Transverse colon (tissue), 4 donors: ENCODE measurements at regions not wholly inside any gene's neighbourhood (a gene's known extent, or its start where the extent isn't known, plus 50 kb on each side); places are given as distances from the start of the nearest gene placed in this dataset.

Source experiments
- DNase-seq: peaks from one replicate; pipeline ENCODE4 v3.0.0-alpha.2; 2019
- H3K27ac ChIP-seq, 4 donors: fragments of 200-600 bp; sonication (generic); 2 replicates each; pipeline ENCODE4 v1.5.1; 2016 to 2018; ENCODE audit warnings: inconsistent platforms in 4 of 4
- H3K27me3 ChIP-seq: fragments of 200-600 bp; sonication (generic); 2 replicates; pipeline ENCODE4 v1.5.1; 2017; ENCODE audit warnings: inconsistent platforms
- H3K36me3 ChIP-seq, 4 donors: fragments of 200-600 bp; sonication (generic); 2 replicates each; pipeline ENCODE4 v1.5.1; 2017 to 2019; ENCODE audit warnings: inconsistent platforms in 4 of 4
- H3K4me1 ChIP-seq, 4 donors: fragments of 200-600 bp; sonication (generic); 2 replicates each; pipeline ENCODE4 v1.5.1; 2017 to 2020; ENCODE audit warnings: inconsistent platforms in 4 of 4
- H3K4me3 ChIP-seq, 4 donors: fragments of 200-600 bp; sonication (generic); 1 replicate in 1 of 4; 2 replicates in 3 of 4; pipeline versions ENCODE4 v1.5.1 to v1.6.1; 2017 to 2019; ENCODE audit warnings: inconsistent platforms in 4 of 4
- H3K9me3 ChIP-seq, 2 donors: fragments of 200-600 bp; sonication (generic); 2 replicates each; pipeline ENCODE4 v1.5.1; 2017 to 2019; ENCODE audit warnings: inconsistent platforms in 2 of 2
- EP300 ChIP-seq: sonication (generic); formaldehyde crosslinking; IDR thresholded peaks from one replicate; pipeline ENCODE4 v1.6.1; 2017; ENCODE audit warnings: antibody characterized with exemption, low read depth
- POLR2A ChIP-seq: fragments of 450-650 bp; IDR thresholded peaks from one replicate; pipeline ENCODE4 v1.6.1; 2016; ENCODE audit warnings: antibody characterized with exemption, mild to moderate bottlenecking, moderate library complexity
- POLR2AphosphoS5 ChIP-seq, 3 donors: sonication (generic); formaldehyde crosslinking; IDR thresholded peaks; one replicate each; pipeline ENCODE4 v1.6.1; 2016; ENCODE audit warnings: antibody characterized with exemption in 3 of 3
- WGBS, 2 donors: methylation state at CpG; one replicate each; pipeline ENCODE4 v1.1.5; 2018; ENCODE audit warnings: low coverage in 1 of 2; 5-methylcytosine and 5-hydroxymethylcytosine counted together
- in situ Hi-C, 4 donors: fragments of 200-750 bp; cut with MboI; loops; one replicate each; pipeline versions ENCODE4 v1.15.0 to v1.15.1; 2017; ENCODE audit warnings: low sequenced_read_pairs in 3 of 4, low pct_ligation_motif_present in 1 of 4, low pct_unique_long_range_greater_than_20kb in 1 of 4
- intact Hi-C: fragments of 100-400 bp; cut with DNase I; formaldehyde crosslinking; loops from one replicate; pipeline ENCODE4 v1.15.1; 2023; ENCODE audit warnings: low total_unique reads
- TF ChIP-seq, protein P1 (sequence below), 5 experiments: fragments of 200-600 bp in 3 of 5; fragments of 450-650 bp in 2 of 5; sonication (generic) in 3 of 5; IDR thresholded peaks; 1 replicate in 2 of 5; 2 replicates in 3 of 5; pipeline ENCODE4 v1.5.1; 2016 to 2017; ENCODE audit warnings: antibody characterized with exemption in 5 of 5, inconsistent platforms in 3 of 5, mild to moderate bottlenecking in 2 of 5, moderate library complexity in 1 of 5

DNA sequence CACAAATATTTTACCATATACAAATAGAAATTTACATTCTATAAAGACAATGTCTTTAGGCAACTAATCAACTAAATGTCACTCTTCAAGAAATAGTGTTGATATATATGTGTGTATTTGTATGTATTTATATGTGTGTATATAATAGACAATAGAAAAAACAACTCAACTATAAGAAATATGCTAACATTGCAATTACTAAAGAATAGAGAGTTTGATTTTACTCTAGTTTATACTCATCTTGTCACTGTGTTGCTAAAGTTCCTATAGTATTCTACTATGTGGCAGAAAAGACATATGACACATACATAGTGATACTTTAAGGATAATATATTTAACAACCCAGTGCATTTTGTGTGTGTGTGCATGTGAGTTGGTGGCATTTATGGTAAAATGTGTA lies 1728.3 kb downstream of the PLA2G4A start:
- Histone ChIP-seq H3K4me3 (no peak overlapping the region), H3K27ac (no peak overlapping the region), H3K36me3 (no peaks in the 10 kb centered on the region), H3K4me1 (no peaks in the 10 kb centered on the region), H3K9me3 (no peaks in the 10 kb centered on the region), H3K27me3 (no peaks in the 10 kb centered on the region)
- in situ Hi-C loops (no loop called here), intact Hi-C loops (no loop called here)
- no peak for DNase-seq
- no peak for TF ChIP-seq EP300
- no peak for TF ChIP-seq POLR2A
- TF ChIP-seq POLR2AphosphoS5 (IDR thresholded peaks at IDR 0.05): no peak
- TF ChIP-seq, protein P1, sequence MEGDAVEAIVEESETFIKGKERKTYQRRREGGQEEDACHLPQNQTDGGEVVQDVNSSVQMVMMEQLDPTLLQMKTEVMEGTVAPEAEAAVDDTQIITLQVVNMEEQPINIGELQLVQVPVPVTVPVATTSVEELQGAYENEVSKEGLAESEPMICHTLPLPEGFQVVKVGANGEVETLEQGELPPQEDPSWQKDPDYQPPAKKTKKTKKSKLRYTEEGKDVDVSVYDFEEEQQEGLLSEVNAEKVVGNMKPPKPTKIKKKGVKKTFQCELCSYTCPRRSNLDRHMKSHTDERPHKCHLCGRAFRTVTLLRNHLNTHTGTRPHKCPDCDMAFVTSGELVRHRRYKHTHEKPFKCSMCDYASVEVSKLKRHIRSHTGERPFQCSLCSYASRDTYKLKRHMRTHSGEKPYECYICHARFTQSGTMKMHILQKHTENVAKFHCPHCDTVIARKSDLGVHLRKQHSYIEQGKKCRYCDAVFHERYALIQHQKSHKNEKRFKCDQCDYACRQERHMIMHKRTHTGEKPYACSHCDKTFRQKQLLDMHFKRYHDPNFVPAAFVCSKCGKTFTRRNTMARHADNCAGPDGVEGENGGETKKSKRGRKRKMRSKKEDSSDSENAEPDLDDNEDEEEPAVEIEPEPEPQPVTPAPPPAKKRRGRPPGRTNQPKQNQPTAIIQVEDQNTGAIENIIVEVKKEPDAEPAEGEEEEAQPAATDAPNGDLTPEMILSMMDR (IDR thresholded peaks at IDR 0.05): no peak

DNA sequence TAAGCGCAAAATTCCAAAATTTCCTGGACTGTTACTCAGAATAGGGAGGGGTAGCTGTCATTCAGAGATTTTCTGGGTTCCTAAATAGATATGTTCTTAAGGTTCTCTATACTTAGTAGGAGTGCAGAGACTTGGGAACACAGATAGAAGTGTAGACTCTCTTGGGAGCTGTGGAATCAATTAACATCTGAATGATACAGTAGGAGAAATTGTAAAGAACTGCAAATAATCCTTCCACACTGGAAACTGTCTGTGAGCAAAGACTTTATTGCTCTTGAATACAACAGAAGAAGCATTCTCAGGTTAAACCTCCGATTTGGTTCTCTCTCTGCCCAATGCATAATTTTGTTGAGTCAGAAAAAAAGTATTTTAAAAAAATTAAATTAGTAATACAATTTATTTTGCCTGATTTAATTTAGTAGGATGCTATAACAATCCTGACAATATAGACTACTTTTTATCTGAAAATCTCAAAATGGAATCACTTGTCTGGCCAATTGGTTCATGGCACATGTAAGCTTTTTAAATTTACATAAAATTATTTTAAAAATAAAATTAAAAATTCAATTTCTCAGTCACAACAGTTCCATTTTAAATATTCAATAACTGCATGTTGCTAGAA lies 1754.3 kb downstream of the PLA2G4A start:
- DNase-seq: no peak
- Histone ChIP-seq H3K9me3 (no peaks in the 10 kb centered on the region), H3K4me3 (no peak overlapping the region), H3K36me3 (no peaks in the 10 kb centered on the region), H3K4me1 (no peaks in the 10 kb centered on the region), H3K27ac (no peak overlapping the region), H3K27me3 (no peaks in the 10 kb centered on the region)
- in situ Hi-C loops: no loop called here
- TF ChIP-seq POLR2A: no peak
- no peak for TF ChIP-seq POLR2AphosphoS5 (IDR thresholded peaks at IDR 0.05)
- TF ChIP-seq, protein P1 (IDR thresholded peaks at IDR 0.05): no peak
- no peak for TF ChIP-seq EP300
- 64 to 69% methylated on average over 2 of the region's 2 CpGs for WGBS, 2 donors
- intact Hi-C loops: loop anchor here (2.0 kb wide), 1 partner anchor 54 kb away; no protein-coding TSS in a partner anchor

DNA sequence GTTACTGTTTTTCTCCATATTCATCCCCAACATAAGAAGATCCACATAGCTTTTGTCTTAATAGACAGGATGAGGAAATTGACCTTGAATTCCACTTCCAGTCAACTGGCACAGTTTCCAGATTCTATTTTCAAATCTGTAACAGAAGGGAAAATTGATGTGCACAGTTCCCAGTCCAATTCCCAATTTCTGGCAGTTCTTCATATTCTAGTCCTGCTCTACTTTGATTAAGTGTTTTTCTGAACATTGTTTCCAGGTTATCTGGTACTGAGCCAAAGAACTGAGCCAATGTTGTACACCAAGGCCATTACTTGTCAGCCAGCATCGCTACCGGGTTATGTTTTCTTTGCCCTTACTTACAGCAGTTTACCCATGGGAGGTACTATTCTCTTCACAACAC lies 1755.4 kb downstream of the PLA2G4A start:
- Histone ChIP-seq H3K36me3 (no peaks in the 10 kb centered on the region), H3K4me3 (no peak overlapping the region), H3K27ac (no peak overlapping the region), H3K4me1 (no peaks in the 10 kb centered on the region), H3K27me3 (no peaks in the 10 kb centered on the region), H3K9me3 (no peaks in the 10 kb centered on the region)
- in situ Hi-C loops: no loop called here
- TF ChIP-seq EP300: no peak
- TF ChIP-seq POLR2A: no peak
- 75 to 94% methylated on average over 2 of the region's 2 CpGs for WGBS, 2 donors
- no peak for DNase-seq
- intact Hi-C loops: no loop called here

DNA sequence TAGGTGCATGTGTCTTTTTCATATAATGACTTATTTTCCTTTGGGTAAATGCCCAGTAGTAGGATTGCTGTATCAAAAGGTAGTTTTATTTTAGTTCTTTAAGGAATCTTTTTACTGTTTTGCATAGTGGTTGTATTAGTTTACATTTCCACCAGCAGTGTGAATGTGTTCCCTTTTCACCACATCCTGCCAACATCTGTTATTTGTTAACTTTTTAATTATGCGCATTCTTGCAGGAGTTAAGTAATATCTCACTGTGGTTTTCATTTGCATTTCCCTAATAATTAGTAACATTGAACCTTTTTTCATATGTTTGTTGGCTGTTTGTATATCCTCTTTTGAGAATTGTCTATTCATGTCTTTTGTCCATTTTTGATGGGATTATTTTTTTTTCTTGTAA lies 1761.9 kb downstream of the PLA2G4A start:
- TF ChIP-seq POLR2A: no peak
- H3K36me3 ChIP-seq: no peaks in the 10 kb centered on the region
- H3K9me3 ChIP-seq: no peaks in the 10 kb centered on the region
- no peaks in the 10 kb centered on the region for H3K27me3 ChIP-seq
- 92 to 100% methylated on average over 1 of the region's 1 CpG for WGBS, 2 donors
- H3K4me1 ChIP-seq: no peaks in the 10 kb centered on the region
- intact Hi-C loops (no loop called here), in situ Hi-C loops (no loop called here)
- H3K4me3 ChIP-seq: no peak overlapping the region
- H3K27ac ChIP-seq: no peak overlapping the region
- no peak for DNase-seq

DNA sequence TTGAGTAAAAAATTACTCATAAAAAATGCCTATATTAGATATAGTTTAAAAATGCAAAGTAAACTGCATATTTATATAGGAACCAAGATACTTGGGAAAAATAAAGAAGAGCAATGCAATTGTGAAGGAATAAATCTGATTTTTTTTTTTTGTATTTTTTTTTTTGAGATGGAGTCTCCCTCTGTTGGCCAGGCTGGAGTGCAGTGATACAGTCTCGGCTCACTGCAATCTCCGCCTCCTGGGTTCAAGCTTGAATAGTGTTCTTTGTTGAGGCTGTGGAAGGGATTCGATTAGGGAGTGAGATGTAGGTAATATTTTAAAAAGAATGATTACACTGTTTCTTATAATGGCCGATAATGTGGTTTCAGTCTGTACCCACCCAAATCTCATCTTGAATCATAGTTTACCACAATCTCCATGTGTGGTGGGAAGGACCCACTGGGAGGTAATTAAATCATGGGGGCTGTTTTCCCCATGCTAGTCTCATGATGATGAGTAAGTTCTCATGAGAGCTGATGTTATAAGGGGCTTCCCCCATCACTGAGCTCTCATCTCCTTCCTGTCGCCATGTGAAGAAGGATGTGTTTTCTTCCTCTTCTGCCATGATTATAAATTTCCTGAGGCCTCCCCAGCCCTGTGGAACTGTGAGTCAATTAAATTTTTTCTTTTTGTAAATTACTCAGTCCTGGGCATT lies 1765.9 kb downstream of the PLA2G4A start:
- Histone ChIP-seq H3K36me3 (no peaks in the 10 kb centered on the region), H3K4me3 (no peak overlapping the region), H3K27ac (no peak overlapping the region), H3K27me3 (no peaks in the 10 kb centered on the region), H3K4me1 (no peaks in the 10 kb centered on the region), H3K9me3 (no peaks in the 10 kb centered on the region)
- intact Hi-C loops: no loop called here
- TF ChIP-seq POLR2A: no peak
- no peak for TF ChIP-seq EP300
- no peak for TF ChIP-seq POLR2AphosphoS5 (IDR thresholded peaks at IDR 0.05)
- no peak for DNase-seq
- in situ Hi-C loops: no loop called here
- WGBS, 2 donors: 53 to 59% methylated on average over 5 of the region's 5 CpGs
